Mammary epithelial cell (primary cell): ENCODE measurements at regions not wholly inside any gene's neighbourhood (a gene's known extent, or its start where the extent isn't known, plus 50 kb on each side); places are given as distances from the start of the nearest gene placed in this dataset.

Experiments
- CTCF ChIP-seq, 2 donors: IDR thresholded peaks in 1 of 2; conservative IDR thresholded peaks in 1 of 2; 2 replicates each; pipeline ENCODE4 v1.5.1; 2011 to 2012; ENCODE audit warnings: inconsistent platforms in 2 of 2, low read length in 2 of 2, mild to moderate bottlenecking in 2 of 2, control low read depth in 1 of 2, low read depth in 1 of 2; ENCODE audit not compliant: insufficient read depth in 1 of 2; ENCODE audit errors: extremely low read depth in 1 of 2
- EZH2 ChIP-seq: IDR thresholded peaks from 2 replicates; pipeline ENCODE4 v1.6.1; 2012; ENCODE audit warnings: low read length, inconsistent platforms, borderline replicate concordance

- TF ChIP-seq CTCF (conservative IDR thresholded peaks at IDR 0.05 in 1 of 2, IDR thresholded peaks at IDR 0.05 in 1 of 2; ENCODE audit: extremely low read depth in 1 of 2, insufficient read depth in 1 of 2, low read depth in 1 of 2, low read length in 2 of 2) (no peak), EZH2 (no peak)
Observed at GRCh38 chr5:167839065-167839464, 452.4 kb upstream of the WWC1 start.
